ENCODE measurements at regions not wholly inside any gene's neighbourhood (a gene's known extent, or its start where the extent isn't known, plus 50 kb on each side); places are given as distances from the start of the nearest gene placed in this dataset.

DNA sequence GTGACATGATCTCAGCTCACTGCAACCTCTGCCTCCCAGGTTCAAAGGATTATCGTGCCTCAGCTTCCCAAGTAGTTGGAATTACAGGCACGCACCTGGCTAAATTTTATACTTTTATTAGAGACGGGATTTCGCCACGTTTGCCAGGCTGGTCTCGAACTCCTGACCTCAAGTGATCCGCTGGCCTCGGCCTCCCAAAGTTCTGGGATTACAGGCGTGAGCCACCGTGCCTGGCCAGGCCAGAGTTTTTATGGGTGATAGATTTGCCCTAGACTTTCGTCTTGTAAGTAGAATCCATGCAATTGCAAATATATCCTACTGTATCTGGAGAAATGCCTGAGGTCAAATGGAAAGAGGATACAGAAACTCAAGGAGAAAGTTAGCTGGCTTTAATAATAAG is 819.9 kb upstream of the SLITRK1 start:
- TF ChIP-seq POLR2A (IDR thresholded peaks at IDR 0.05) (no peak), CTCF (IDR thresholded peaks at IDR 0.05 in 8 of 11, conservative IDR thresholded peaks at IDR 0.05 in 3 of 11) (no peak)
